ENCODE measurements at regions not wholly inside any gene's neighbourhood (a gene's known extent, or its start where the extent isn't known, plus 50 kb on each side); places are given as distances from the start of the nearest gene placed in this dataset.

DNA sequence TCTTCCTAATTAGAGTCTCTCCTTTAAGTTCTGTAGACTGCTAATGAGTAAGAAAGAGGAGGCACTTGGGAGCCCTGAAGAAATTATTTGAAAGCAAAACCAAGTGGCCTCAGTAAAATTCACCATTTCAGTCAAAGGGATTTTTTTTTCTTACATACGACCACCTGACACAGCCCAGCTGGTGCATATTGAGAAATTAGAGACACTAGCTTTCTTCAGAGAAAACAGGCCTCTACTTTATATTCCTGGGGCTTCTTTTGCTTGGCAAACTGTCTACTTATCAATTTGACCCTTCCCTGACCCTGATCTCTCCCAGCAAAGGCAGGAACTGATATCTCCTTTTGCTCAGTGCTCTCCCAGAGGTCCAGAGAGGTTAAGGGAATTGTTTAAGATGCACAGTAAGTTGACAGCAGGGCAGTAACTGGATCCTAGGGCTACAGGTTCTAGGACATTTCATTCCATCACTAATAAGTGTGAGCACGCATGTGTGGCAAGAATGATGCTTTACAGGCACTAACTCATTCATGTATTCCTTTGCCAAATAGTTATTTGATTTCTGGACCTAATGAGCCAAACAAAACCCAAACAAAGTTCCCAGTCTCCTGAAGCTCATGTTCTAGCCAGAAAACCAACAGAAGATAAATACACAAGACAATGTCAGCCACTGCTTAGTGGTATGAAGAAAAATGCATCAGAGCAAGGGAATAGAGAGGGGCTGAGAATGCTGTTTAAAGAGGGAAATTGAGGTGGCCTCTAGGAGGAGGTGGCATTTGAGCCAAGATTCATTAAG, 467.6 kb downstream of the SOX6 start:
- TF ChIP-seq ZNF274 (IDR thresholded peaks at IDR 0.05; ENCODE audit: low read depth, low read length) (no peak), SRF (IDR thresholded peaks at IDR 0.05; ENCODE audit: low read depth) (no peak)
- TF ChIP-seq, protein P1, sequence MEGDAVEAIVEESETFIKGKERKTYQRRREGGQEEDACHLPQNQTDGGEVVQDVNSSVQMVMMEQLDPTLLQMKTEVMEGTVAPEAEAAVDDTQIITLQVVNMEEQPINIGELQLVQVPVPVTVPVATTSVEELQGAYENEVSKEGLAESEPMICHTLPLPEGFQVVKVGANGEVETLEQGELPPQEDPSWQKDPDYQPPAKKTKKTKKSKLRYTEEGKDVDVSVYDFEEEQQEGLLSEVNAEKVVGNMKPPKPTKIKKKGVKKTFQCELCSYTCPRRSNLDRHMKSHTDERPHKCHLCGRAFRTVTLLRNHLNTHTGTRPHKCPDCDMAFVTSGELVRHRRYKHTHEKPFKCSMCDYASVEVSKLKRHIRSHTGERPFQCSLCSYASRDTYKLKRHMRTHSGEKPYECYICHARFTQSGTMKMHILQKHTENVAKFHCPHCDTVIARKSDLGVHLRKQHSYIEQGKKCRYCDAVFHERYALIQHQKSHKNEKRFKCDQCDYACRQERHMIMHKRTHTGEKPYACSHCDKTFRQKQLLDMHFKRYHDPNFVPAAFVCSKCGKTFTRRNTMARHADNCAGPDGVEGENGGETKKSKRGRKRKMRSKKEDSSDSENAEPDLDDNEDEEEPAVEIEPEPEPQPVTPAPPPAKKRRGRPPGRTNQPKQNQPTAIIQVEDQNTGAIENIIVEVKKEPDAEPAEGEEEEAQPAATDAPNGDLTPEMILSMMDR (IDR thresholded peaks at IDR 0.05 in 2 of 3, conservative IDR thresholded peaks at IDR 0.05 in 1 of 3; ENCODE audit: borderline replicate concordance in 1 of 3, insufficient read depth in 1 of 3, low read depth in 2 of 3, low read length in 2 of 3) = no peak
- no peaks in the 10 kb centered on the region for H3K4me1 ChIP-seq (ENCODE audit: control insufficient read depth in 1 of 2, insufficient read depth in 2 of 2, low read length in 2 of 2)
- no peaks in the 10 kb centered on the region for H4K20me1 ChIP-seq (ENCODE audit: insufficient read depth)
- POLR2A ChIA-PET = no interaction called here
- no peak overlapping the region for H3K4me3 ChIP-seq (replicated peaks in 1 of 2; ENCODE audit: low read depth in 1 of 2, low read length in 2 of 2)
- RAD21 ChIA-PET (ENCODE audit: low non-redundant PET in 1 of 2, low total read pairs in 2 of 2, uncharacterized antibody in 2 of 2, unreplicated experiment in 2 of 2) = no interaction called here
- intact Hi-C loops (cut with micrococcal nuclease) = no loop called here
- no peak overlapping the region for H2AFZ ChIP-seq (ENCODE audit: low read depth, low read length, poor library complexity, severe bottlenecking)
- no peak overlapping the region for H3K4me2 ChIP-seq (ENCODE audit: low read length)
- DNase-seq (ENCODE audit: low read depth, low spot score) (no peak), ATAC-seq (no peak)
- CTCF ChIA-PET = no interaction called here
- no TSS peak for BruUV-seq (replicated peaks)
- H3K9ac ChIP-seq (ENCODE audit: low read length) = no peak overlapping the region
- H3K27ac ChIP-seq (ENCODE audit: low read depth, low read length) = no peak overlapping the region
- H3K27me3 ChIP-seq (ENCODE audit: insufficient read depth, low read length) = peaks cover 9% of the 10 kb centered on the region; the same call in 1 of the 2 replicates
- no peaks in the 10 kb centered on the region for H3K36me3 ChIP-seq (ENCODE audit: control insufficient read depth in 1 of 2, insufficient read depth in 2 of 2, low read length in 2 of 2)
- no peaks in the 10 kb centered on the region for H3K9me2 ChIP-seq (ENCODE audit: insufficient read depth)
- no peaks in the 10 kb centered on the region for H3K9me3 ChIP-seq (ENCODE audit: control insufficient read depth in 1 of 2, insufficient read depth in 1 of 2, low read depth in 1 of 2, low read length in 2 of 2)
- H3K79me2 ChIP-seq (ENCODE audit: insufficient read depth, low read length) = no peaks in the 10 kb centered on the region

DNA sequence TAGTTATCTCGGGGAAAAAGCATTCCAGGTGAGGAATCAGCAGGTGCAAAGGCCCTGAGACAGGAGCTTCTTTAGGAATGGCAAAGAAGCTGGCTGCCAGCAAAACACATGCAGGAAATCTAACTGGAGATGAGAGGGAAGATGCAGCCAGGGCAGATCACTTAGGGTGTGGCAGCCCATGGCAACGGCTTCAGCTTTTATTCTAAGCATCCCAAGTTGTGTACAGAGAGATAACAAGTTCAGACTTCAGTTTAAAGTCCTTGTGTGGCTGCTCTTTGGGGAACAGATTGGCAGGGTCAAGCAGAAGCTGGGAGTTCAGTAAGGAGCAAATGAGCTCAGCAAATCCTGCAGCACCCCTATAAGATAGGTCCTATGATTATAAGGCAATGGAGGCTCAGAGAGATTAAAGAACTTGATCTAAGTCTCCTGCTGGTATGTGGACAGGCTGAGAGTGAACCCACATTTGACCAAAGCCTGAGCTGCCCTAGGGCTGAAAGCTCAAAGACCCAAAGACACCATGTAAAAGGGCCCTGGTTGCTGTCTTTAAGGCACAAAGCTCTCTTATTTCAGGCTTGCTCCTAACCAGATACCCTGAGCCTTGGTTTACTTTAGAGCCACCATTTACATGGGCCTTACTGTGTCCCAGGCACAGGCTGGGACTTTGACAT, 466.8 kb downstream of the SOX6 start:
- no peak overlapping the region for H3K4me2 ChIP-seq (ENCODE audit: low read length)
- H3K79me2 ChIP-seq (ENCODE audit: insufficient read depth, low read length) = no peaks in the 10 kb centered on the region
- no peak overlapping the region for H3K27ac ChIP-seq (ENCODE audit: low read depth, low read length)
- H4K20me1 ChIP-seq (ENCODE audit: insufficient read depth) = no peaks in the 10 kb centered on the region
- intact Hi-C loops (cut with micrococcal nuclease) = no loop called here
- peaks cover 9% of the 10 kb centered on the region; the same call in 1 of the 2 replicates for H3K27me3 ChIP-seq (ENCODE audit: insufficient read depth, low read length)
- no peak for ATAC-seq
- H3K4me3 ChIP-seq (replicated peaks in 1 of 2; ENCODE audit: low read depth in 1 of 2, low read length in 2 of 2) = no peak overlapping the region
- no TSS peak for BruUV-seq (replicated peaks)
- ChIA-PET POLR2A (no interaction called here), RAD21 (ENCODE audit: low non-redundant PET in 1 of 2, low total read pairs in 2 of 2, uncharacterized antibody in 2 of 2, unreplicated experiment in 2 of 2) (no interaction called here), CTCF (no interaction called here)
- H2AFZ ChIP-seq (ENCODE audit: low read depth, low read length, poor library complexity, severe bottlenecking) = no peak overlapping the region
- H3K4me1 ChIP-seq (ENCODE audit: control insufficient read depth in 1 of 2, insufficient read depth in 2 of 2, low read length in 2 of 2) = no peaks in the 10 kb centered on the region
- no peaks in the 10 kb centered on the region for H3K36me3 ChIP-seq (ENCODE audit: control insufficient read depth in 1 of 2, insufficient read depth in 2 of 2, low read length in 2 of 2)
- H3K9ac ChIP-seq (ENCODE audit: low read length) = no peak overlapping the region
- H3K9me3 ChIP-seq (ENCODE audit: control insufficient read depth in 1 of 2, insufficient read depth in 1 of 2, low read depth in 1 of 2, low read length in 2 of 2) = no peaks in the 10 kb centered on the region
- no peak for DNase-seq (ENCODE audit: low read depth, low spot score)
- H3K9me2 ChIP-seq (ENCODE audit: insufficient read depth) = no peaks in the 10 kb centered on the region
- TF ChIP-seq, protein P1 (IDR thresholded peaks at IDR 0.05 in 2 of 3, conservative IDR thresholded peaks at IDR 0.05 in 1 of 3; ENCODE audit: borderline replicate concordance in 1 of 3, insufficient read depth in 1 of 3, low read depth in 2 of 3, low read length in 2 of 3) = no peak
- TF ChIP-seq CBX3 (IDR thresholded peaks at IDR 0.05; ENCODE audit: low read depth) (no peak), YY1 (IDR thresholded peaks at IDR 0.05; ENCODE audit: extremely low read depth, insufficient replicate concordance, low read depth, low read length) (no peak), RAD21 (IDR thresholded peaks at IDR 0.05; ENCODE audit: low read depth) (no peak), JUND (IDR thresholded peaks at IDR 0.05) (no peak), SP1 (IDR thresholded peaks at IDR 0.05; ENCODE audit: low read depth) (no peak), POLR2AphosphoS5 (IDR thresholded peaks at IDR 0.05; ENCODE audit: low read depth, low read length) (no peak), CEBPB (IDR thresholded peaks at IDR 0.05; ENCODE audit: low read depth) (no peak)

Data from HCT116 (cell line).